ENCODE measurements at regions not wholly inside any gene's neighbourhood (a gene's known extent, or its start where the extent isn't known, plus 50 kb on each side); places are given as distances from the start of the nearest gene placed in this dataset.

GRCh38 chr3:56899078-56899477 is 97.3 kb upstream of the ARHGEF3 start:
- TF ChIP-seq CTCF (IDR thresholded peaks at IDR 0.05) = no peak
- no peak for TF ChIP-seq POLR2A (IDR thresholded peaks at IDR 0.05)
